IPS DF 6.9 (cell line): ENCODE measurements at regions not wholly inside any gene's neighbourhood (a gene's known extent, or its start where the extent isn't known, plus 50 kb on each side); places are given as distances from the start of the nearest gene placed in this dataset.

Experiments
- DNase-seq: peaks from one replicate; pipeline ENCODE4 v3.0.0-alpha.2; 2013; ENCODE audit warnings: low read depth, low spot score
- H3K27ac ChIP-seq: one replicate; pipeline ENCODE4 v1.5.1; 2013; ENCODE audit warnings: low read length, control low read depth
- H3K27me3 ChIP-seq: 2 replicates; pipeline ENCODE4 v1.6.1; 2013; ENCODE audit warnings: mild to moderate bottlenecking, low read length; ENCODE audit not compliant: control insufficient read depth, insufficient read depth
- H3K36me3 ChIP-seq: 2 replicates; pipeline ENCODE4 v1.6.1; 2013; ENCODE audit warnings: low read length; ENCODE audit not compliant: control insufficient read depth, insufficient read depth
- H3K4me1 ChIP-seq: 2 replicates; pipeline ENCODE4 v1.6.1; 2013; ENCODE audit warnings: low read length; ENCODE audit not compliant: control insufficient read depth, insufficient read depth
- H3K4me3 ChIP-seq: 2 replicates; pipeline ENCODE4 v1.5.1; 2013; ENCODE audit warnings: mild to moderate bottlenecking, low read length
- H3K9me3 ChIP-seq: 2 replicates; pipeline ENCODE4 v1.6.1; 2013; ENCODE audit warnings: low read length, inconsistent platforms; ENCODE audit not compliant: control insufficient read depth, insufficient read depth
- WGBS: extraction: QIAGEN DNeasy Blood & Tissue Kit; methylation state at CpG from one replicate; pipeline ENCODE4 v1.1.7; 2013; ENCODE audit warnings: mixed read lengths, missing lambda C conversion rate; ENCODE audit not compliant: insufficient read length, insufficient coverage; 5-methylcytosine and 5-hydroxymethylcytosine counted together

- no peaks in the 10 kb centered on the region for H3K9me3 ChIP-seq
- H3K27ac ChIP-seq = no peak overlapping the region
- H3K27me3 ChIP-seq = no peaks in the 10 kb centered on the region
- DNase-seq = no peak
- no CpG with 5 or more reads among the region's 2 CpGs for WGBS
- H3K4me1 ChIP-seq = no peaks in the 10 kb centered on the region
- H3K36me3 ChIP-seq = no peaks in the 10 kb centered on the region
- no peak overlapping the region for H3K4me3 ChIP-seq
Measured at GRCh38 chr21:24881506-24881905, 725.8 kb downstream of the MRPL39 start.

DNA sequence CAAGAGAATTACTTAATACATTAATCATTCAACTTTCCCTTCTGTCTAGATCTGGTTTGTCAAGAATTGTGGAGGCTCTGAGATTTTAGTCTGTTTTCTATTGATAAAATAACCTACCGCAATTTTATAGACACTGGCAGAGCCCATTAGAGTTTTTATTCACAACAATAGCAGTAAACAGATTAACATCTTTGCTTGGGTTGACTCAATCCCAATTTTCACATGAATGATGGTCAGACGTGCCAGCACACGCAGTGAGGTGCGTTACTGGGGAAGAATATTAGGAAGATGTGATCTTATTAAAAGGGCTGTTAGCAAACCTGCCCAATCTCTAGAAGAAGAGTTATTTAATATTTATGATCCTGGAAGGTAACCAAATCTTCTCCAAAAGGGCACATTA is 736.6 kb downstream of the MRPL39 start:
- Histone ChIP-seq H3K27me3 (no peaks in the 10 kb centered on the region), H3K4me1 (no peaks in the 10 kb centered on the region), H3K27ac (no peak overlapping the region), H3K9me3 (peaks cover 2% of the 10 kb centered on the region; the same call in 1 of the 2 replicates), H3K4me3 (no peak overlapping the region), H3K36me3 (no peaks in the 10 kb centered on the region)
- DNase-seq = no peak
- WGBS = no CpG with 5 or more reads among the region's 4 CpGs

DNA sequence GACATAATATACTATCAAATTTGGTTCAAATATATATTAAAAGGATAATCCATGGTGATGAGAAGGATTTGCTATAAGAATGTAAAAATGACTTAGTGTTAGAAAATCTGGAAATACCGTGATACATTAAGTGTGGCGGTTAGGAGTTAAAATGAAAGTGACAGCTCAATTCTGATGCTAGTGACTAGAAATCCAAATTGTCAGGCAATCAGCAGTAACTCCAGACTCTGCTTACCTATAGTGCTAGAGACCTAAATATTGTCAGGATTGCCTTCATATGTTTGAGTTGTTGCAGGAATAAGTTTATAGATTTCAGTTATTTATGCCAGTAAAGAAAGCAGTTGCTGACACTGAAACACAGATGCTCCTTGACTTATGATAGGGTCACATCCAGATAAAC is 737.4 kb downstream of the MRPL39 start:
- Histone ChIP-seq H3K36me3 (no peaks in the 10 kb centered on the region), H3K27me3 (no peaks in the 10 kb centered on the region), H3K27ac (no peak overlapping the region), H3K9me3 (peaks cover 4% of the 10 kb centered on the region), H3K4me1 (no peaks in the 10 kb centered on the region), H3K4me3 (no peak overlapping the region)
- no CpG with 5 or more reads among the region's 2 CpGs for WGBS
- no peak for DNase-seq

DNA sequence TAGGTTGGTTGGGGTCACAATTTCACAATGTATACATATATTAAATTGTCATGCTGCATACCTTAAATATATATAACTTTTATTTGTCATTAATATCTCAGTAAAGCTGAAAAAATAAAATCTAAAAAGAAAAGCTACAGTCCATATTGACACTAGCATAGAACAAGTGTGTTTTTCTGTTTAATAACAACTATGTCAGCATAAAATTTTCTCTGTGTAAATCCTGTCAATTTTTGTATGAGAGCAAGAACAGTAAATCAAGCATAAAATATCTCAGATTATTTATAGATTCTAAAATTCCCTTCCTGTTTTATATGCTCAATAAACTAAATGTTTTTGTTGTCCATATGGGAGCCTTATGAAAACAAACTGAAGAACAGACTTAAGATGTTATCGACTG is 739.2 kb downstream of the MRPL39 start:
- Histone ChIP-seq H3K36me3 (no peaks in the 10 kb centered on the region), H3K27me3 (no peaks in the 10 kb centered on the region), H3K9me3 (peaks cover 4% of the 10 kb centered on the region), H3K4me1 (no peaks in the 10 kb centered on the region), H3K4me3 (no peak overlapping the region), H3K27ac (no peak overlapping the region)
- WGBS = no CpG with 5 or more reads among the region's 1 CpG
- no peak for DNase-seq

DNA sequence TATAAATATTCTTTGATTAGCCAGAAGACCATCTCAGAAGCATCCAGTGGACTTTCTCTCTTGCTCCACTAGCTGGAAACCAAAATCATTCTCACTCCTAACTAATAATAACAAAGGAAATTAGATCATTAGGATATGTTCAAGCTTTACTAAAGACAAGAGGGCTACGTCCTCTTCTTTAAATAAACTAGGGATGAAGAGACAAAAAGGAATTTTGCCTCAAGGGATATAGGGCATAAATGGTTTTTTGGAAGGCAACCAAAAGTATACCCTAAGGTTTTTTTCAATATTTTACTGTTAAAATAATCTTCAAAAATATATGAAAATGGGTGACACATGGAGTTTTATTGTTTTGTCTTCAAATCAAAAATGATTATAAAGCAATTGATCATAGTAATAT is 745.8 kb downstream of the MRPL39 start:
- no peak overlapping the region for H3K4me3 ChIP-seq
- DNase-seq = no peak
- H3K27ac ChIP-seq = no peak overlapping the region
- no peaks in the 10 kb centered on the region for H3K27me3 ChIP-seq
- H3K4me1 ChIP-seq = no peaks in the 10 kb centered on the region
- no peaks in the 10 kb centered on the region for H3K36me3 ChIP-seq
- peaks cover 2% of the 10 kb centered on the region; the same call in 1 of the 2 replicates for H3K9me3 ChIP-seq
- no CpG with 5 or more reads among the region's 1 CpG for WGBS

DNA sequence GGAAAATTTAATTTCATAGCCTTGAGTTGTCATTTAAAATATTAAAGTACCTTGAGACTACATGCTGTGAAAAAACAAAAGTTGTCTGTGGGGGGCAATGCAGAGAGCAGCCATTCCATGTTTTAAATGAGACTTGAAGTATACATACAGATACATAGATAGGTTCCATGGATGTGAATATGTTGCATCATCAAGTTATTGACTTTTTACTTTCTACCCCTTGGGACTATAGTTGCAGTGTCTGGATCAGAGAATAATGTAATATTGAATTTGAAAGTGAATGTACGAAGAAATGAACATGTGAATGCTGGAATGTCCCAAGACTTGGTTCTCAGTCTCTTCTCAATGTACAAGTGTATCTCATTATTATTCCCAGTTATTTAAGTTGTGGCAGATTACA is 751.0 kb downstream of the MRPL39 start:
- Histone ChIP-seq H3K9me3 (0 out of 2 replicates have a peak, but pooled peaks cover 2% of the 10 kb centered on the region), H3K4me3 (no peak overlapping the region), H3K4me1 (no peaks in the 10 kb centered on the region), H3K27ac (no peak overlapping the region), H3K27me3 (no peaks in the 10 kb centered on the region), H3K36me3 (no peaks in the 10 kb centered on the region)
- no CpG with 5 or more reads among the region's 1 CpG for WGBS
- DNase-seq = no peak

DNA sequence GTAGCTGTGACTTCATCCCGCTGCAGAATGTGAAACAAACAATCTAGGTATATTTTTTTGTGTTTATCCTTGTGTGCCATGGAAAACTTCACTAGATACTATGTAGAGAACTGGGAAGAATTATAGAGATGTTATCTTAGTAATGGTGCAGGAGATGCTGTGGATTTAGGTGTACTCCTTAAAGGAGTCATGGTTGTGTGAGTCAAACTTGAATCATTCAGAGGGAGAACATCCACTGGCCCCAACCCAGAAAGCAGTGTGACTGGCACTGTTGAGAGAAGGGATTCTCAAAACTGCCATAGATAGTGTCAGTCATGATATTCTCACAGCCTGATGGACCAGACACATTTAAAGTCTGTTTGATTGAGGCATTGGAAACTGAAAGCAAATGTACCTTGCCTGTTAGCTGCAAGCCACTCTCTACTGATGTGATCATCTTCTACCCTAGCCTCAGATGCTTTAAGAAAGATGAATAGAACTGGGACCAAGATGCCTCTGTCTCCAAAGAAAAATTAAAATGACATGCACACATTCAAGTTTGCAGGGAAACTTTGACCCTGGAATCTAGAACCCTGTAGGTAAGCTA is 754.6 kb downstream of the MRPL39 start:
- no peak overlapping the region for H3K27ac ChIP-seq
- WGBS = no CpG with 5 or more reads among the region's 1 CpG

GRCh38 chr21:24850121-24850520 is 757.2 kb downstream of the MRPL39 start:
- H3K4me1 ChIP-seq = no peaks in the 10 kb centered on the region
- no peak for DNase-seq
- no peaks in the 10 kb centered on the region for H3K36me3 ChIP-seq
- no peak overlapping the region for H3K27ac ChIP-seq
- no CpG with 5 or more reads among the region's 1 CpG for WGBS
- H3K4me3 ChIP-seq = no peak overlapping the region
- H3K9me3 ChIP-seq = peaks cover 3% of the 10 kb centered on the region
- no peaks in the 10 kb centered on the region for H3K27me3 ChIP-seq

More for the DNA sequence above, 754.6 kb downstream of the MRPL39 start:
- Histone ChIP-seq H3K36me3 (no peaks in the 10 kb centered on the region), H3K4me1 (no peaks in the 10 kb centered on the region), H3K27me3 (no peaks in the 10 kb centered on the region), H3K9me3 (0 out of 2 replicates have a peak, but pooled peaks cover 2% of the 10 kb centered on the region), H3K4me3 (no peak overlapping the region)
- no peak for DNase-seq

- Histone ChIP-seq H3K4me1 (no peaks in the 10 kb centered on the region), H3K9me3 (peaks cover 5% of the 10 kb centered on the region), H3K36me3 (no peaks in the 10 kb centered on the region), H3K4me3 (no peak overlapping the region), H3K27me3 (no peaks in the 10 kb centered on the region), H3K27ac (no peak overlapping the region)
- WGBS = no CpG with 5 or more reads among the region's 5 CpGs
- DNase-seq = no peak
Measured at GRCh38 chr21:24844671-24845070, 762.6 kb downstream of the MRPL39 start.

- WGBS = no CpG with 5 or more reads among the region's 30 CpGs
- DNase-seq = no peak
- Histone ChIP-seq H3K4me1 (no peaks in the 10 kb centered on the region), H3K4me3 (no peak overlapping the region), H3K9me3 (peaks cover 3% of the 10 kb centered on the region), H3K27ac (no peak overlapping the region), H3K27me3 (no peaks in the 10 kb centered on the region), H3K36me3 (no peaks in the 10 kb centered on the region)
Measured at GRCh38 chr21:24840287-24840686, 767.0 kb downstream of the MRPL39 start.

DNA sequence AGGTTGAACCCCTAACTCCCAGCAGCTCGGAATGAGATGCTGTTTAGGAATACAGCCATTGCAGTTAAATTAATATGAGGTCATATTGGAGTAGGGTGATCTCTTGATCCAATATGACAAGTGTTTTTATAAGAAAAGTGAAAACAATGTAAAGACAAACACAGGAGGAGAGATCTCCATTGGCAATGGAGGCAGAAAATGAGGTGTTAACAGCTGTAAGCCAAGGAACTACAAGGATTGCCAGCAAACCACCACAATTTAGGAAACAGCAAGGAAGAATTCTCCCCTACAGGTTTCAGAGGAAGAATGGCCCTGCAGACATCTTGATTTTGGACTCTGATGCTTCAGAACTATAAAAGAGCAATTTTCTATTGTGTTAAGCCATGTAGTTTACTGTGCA is 774.3 kb downstream of the MRPL39 start:
- Histone ChIP-seq H3K27me3 (no peaks in the 10 kb centered on the region), H3K27ac (no peak overlapping the region), H3K4me1 (no peaks in the 10 kb centered on the region), H3K9me3 (peaks cover 6% of the 10 kb centered on the region), H3K36me3 (no peaks in the 10 kb centered on the region), H3K4me3 (no peak overlapping the region)
- WGBS = no CpG with 5 or more reads among the region's 1 CpG
- no peak for DNase-seq
